HG02885 (cell line): ENCODE measurements at regions not wholly inside any gene's neighbourhood (a gene's known extent, or its start where the extent isn't known, plus 50 kb on each side); places are given as distances from the start of the nearest gene placed in this dataset.
"Not testable (repeated sequence)": the region's sequence is repeated elsewhere in the genome, so short reads cannot be mapped to it uniquely, and the experiment has no call there.

Experiments
- ATAC-seq: cut with Tn5 transposase; IDR thresholded peaks from one replicate; pipeline ENCODE4 v1.9.1; 2021; ENCODE audit warnings: mild to moderate bottlenecking; ENCODE audit not compliant: unreplicated experiment, poor library complexity

GRCh38 chr16:50451951-50452508 lies 83.2 kb upstream of the BRD7 start:
- ATAC-seq, result no peak

GRCh38 chr16:50450957-50451356 lies 82.2 kb upstream of the BRD7 start:
- no peak for ATAC-seq

GRCh38 chr16:50449800-50450199 lies 81.0 kb upstream of the BRD7 start:
- ATAC-seq, result no peak

GRCh38 chr16:50448981-50449380 lies 80.2 kb upstream of the BRD7 start:
- ATAC-seq, result no peak

GRCh38 chr16:50448522-50448921 lies 79.7 kb upstream of the BRD7 start:
- ATAC-seq, result no peak

- not testable (repeated sequence) for ATAC-seq
Observed at GRCh38 chr16:50447386-50447785, 78.6 kb upstream of the BRD7 start.

- ATAC-seq, result no peak
Observed at GRCh38 chr16:50446861-50447260, 78.1 kb upstream of the BRD7 start.

- ATAC-seq, result no peak
Observed at GRCh38 chr16:50445621-50446555, 77.1 kb upstream of the BRD7 start.

- no peak for ATAC-seq
Observed at GRCh38 chr16:50444526-50444925, 75.7 kb upstream of the BRD7 start.

- no peak for ATAC-seq
Observed at GRCh38 chr16:50442221-50442620, 73.4 kb upstream of the BRD7 start.

- no peak for ATAC-seq
Observed at GRCh38 chr16:50441486-50442157, 72.8 kb upstream of the BRD7 start.

GRCh38 chr16:50440991-50441390 lies 72.2 kb upstream of the BRD7 start:
- no peak for ATAC-seq

- no peak for ATAC-seq
Observed at GRCh38 chr16:50440531-50440930, 71.7 kb upstream of the BRD7 start.

GRCh38 chr16:50437769-50438437 lies 69.1 kb upstream of the BRD7 start:
- no peak for ATAC-seq

GRCh38 chr16:50436271-50436670 lies 67.5 kb upstream of the BRD7 start:
- no peak for ATAC-seq

GRCh38 chr16:50434872-50435478 lies 66.2 kb upstream of the BRD7 start:
- ATAC-seq, result no peak

GRCh38 chr16:50430076-50430475 lies 61.3 kb upstream of the BRD7 start:
- no peak for ATAC-seq

GRCh38 chr16:50428742-50429141 lies 60.0 kb upstream of the BRD7 start:
- ATAC-seq, result no peak

GRCh38 chr16:50428116-50428515 lies 59.3 kb upstream of the BRD7 start:
- no peak for ATAC-seq

GRCh38 chr16:50427107-50427506 lies 58.3 kb upstream of the BRD7 start:
- ATAC-seq, result no peak
